Astrocyte (in vitro differentiated cells and primary cell): ENCODE measurements at regions not wholly inside any gene's neighbourhood (a gene's known extent, or its start where the extent isn't known, plus 50 kb on each side); places are given as distances from the start of the nearest gene placed in this dataset.

Source experiments
- EZH2 ChIP-seq: IDR thresholded peaks from 2 replicates; pipeline ENCODE4 v1.6.1; 2012; ENCODE audit warnings: mild to moderate bottlenecking, low read length, inconsistent platforms; ENCODE audit not compliant: insufficient read depth
- TF ChIP-seq, protein P1 (sequence below): IDR thresholded peaks from 2 replicates; pipeline ENCODE4 v1.5.1; 2011; ENCODE audit warnings: low read depth, mild to moderate bottlenecking, inconsistent platforms, low read length, moderate library complexity; ENCODE audit not compliant: insufficient read depth

DNA sequence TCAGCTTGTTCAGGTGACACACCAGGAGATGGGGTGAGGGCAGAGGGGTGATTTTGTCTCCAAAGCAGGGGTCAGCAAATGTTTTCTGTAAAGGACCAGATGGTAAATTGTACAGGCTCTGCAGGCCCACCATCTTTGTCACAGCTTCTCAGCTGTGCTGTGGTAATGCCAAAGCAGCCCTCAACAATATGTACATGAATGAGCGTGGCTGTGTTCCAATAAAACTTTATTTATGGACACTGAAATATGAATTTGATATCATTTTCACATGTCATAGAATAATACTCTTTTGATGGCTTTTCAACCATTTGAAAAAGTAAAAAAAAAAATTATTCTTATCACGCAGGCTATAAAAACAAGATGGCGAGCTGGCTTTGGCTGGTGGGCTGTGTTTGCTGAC, 206.4 kb upstream of the RPL38 start:
- TF ChIP-seq, protein P1, sequence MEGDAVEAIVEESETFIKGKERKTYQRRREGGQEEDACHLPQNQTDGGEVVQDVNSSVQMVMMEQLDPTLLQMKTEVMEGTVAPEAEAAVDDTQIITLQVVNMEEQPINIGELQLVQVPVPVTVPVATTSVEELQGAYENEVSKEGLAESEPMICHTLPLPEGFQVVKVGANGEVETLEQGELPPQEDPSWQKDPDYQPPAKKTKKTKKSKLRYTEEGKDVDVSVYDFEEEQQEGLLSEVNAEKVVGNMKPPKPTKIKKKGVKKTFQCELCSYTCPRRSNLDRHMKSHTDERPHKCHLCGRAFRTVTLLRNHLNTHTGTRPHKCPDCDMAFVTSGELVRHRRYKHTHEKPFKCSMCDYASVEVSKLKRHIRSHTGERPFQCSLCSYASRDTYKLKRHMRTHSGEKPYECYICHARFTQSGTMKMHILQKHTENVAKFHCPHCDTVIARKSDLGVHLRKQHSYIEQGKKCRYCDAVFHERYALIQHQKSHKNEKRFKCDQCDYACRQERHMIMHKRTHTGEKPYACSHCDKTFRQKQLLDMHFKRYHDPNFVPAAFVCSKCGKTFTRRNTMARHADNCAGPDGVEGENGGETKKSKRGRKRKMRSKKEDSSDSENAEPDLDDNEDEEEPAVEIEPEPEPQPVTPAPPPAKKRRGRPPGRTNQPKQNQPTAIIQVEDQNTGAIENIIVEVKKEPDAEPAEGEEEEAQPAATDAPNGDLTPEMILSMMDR, result no peak
- TF ChIP-seq EZH2, result no peak
